Right renal cortex interstitium (tissue), 3 donors: ENCODE measurements at regions not wholly inside any gene's neighbourhood (a gene's known extent, or its start where the extent isn't known, plus 50 kb on each side); places are given as distances from the start of the nearest gene placed in this dataset.

Source experiments
- DNase-seq, 3 donors: peaks; one replicate each; pipeline ENCODE4 v3.0.0-alpha.2; 2013; ENCODE audit warnings: low read depth in 3 of 3, low spot score in 2 of 3

GRCh38 chr17:13316657-13317056, 285.1 kb downstream of the HS3ST3A1 start:
- no peak for DNase-seq

GRCh38 chr17:13311306-13311705, 290.4 kb downstream of the HS3ST3A1 start:
- DNase-seq: no peak

- DNase-seq: no peak
Observed at GRCh38 chr17:13310858-13311257, 290.9 kb downstream of the HS3ST3A1 start.

GRCh38 chr17:13306310-13306962, 288.6 kb upstream of the ELAC2 start:
- DNase-seq: peak in 2 of 3 donors; percentile 13 to 16

- DNase-seq: no peak
Observed at GRCh38 chr17:13302983-13303382, 285.2 kb upstream of the ELAC2 start.

- no peak for DNase-seq
Observed at GRCh38 chr17:13302419-13302818, 284.6 kb upstream of the ELAC2 start.

GRCh38 chr17:13297183-13297582, 279.4 kb upstream of the ELAC2 start:
- DNase-seq: no peak

- DNase-seq: no peak
Observed at GRCh38 chr17:13293421-13293820, 275.6 kb upstream of the ELAC2 start.

- DNase-seq: no peak
Observed at GRCh38 chr17:13292291-13292690, 274.5 kb upstream of the ELAC2 start.

- no peak for DNase-seq
Observed at GRCh38 chr17:13288248-13288647, 270.4 kb upstream of the ELAC2 start.

- no peak for DNase-seq
Observed at GRCh38 chr17:13287226-13287625, 269.4 kb upstream of the ELAC2 start.

- DNase-seq: no peak
Observed at GRCh38 chr17:13283606-13284005, 265.8 kb upstream of the ELAC2 start.

GRCh38 chr17:13281626-13282025, 263.8 kb upstream of the ELAC2 start:
- DNase-seq: no peak

GRCh38 chr17:13273806-13274205, 256.0 kb upstream of the ELAC2 start:
- DNase-seq: no peak

- no peak for DNase-seq
Observed at GRCh38 chr17:13272296-13272695, 254.5 kb upstream of the ELAC2 start.

- DNase-seq: no peak
Observed at GRCh38 chr17:13268791-13269595, 251.2 kb upstream of the ELAC2 start.

GRCh38 chr17:13266606-13267005, 248.8 kb upstream of the ELAC2 start:
- no peak for DNase-seq

- no peak for DNase-seq
Observed at GRCh38 chr17:13265311-13265710, 247.5 kb upstream of the ELAC2 start.

- no peak for DNase-seq
Observed at GRCh38 chr17:13263746-13264145, 245.9 kb upstream of the ELAC2 start.

- no peak for DNase-seq
Observed at GRCh38 chr17:13256545-13256944, 238.7 kb upstream of the ELAC2 start.

- no peak for DNase-seq
Observed at GRCh38 chr17:13253733-13254410, 236.0 kb upstream of the ELAC2 start.

GRCh38 chr17:13244513-13244912, 226.7 kb upstream of the ELAC2 start:
- DNase-seq: no peak
